Cardiac fibroblast (primary cell): ENCODE measurements at regions not wholly inside any gene's neighbourhood (a gene's known extent, or its start where the extent isn't known, plus 50 kb on each side); places are given as distances from the start of the nearest gene placed in this dataset.
A peak's percentile ranks its signal among the peaks of the same experiment; 100 is the strongest.

ENCODE experiments used
- DNase-seq, 2 donors: peaks; one replicate each; pipeline versions ENCODE4 v3.0.0 to v3.0.0-alpha.2; 2010; ENCODE audit warnings: low read depth in 2 of 2
- H3K4me3 ChIP-seq, 2 donors: replicated peaks in 1 of 2; 1 replicate in 1 of 2; 2 replicates in 1 of 2; pipeline ENCODE4 v1.5.1; 2011; ENCODE audit warnings: low read depth in 2 of 2, low read length in 2 of 2, mild to moderate bottlenecking in 2 of 2, moderate library complexity in 1 of 2
- TF ChIP-seq, protein P1 (sequence below): IDR thresholded peaks from one replicate; pipeline ENCODE4 v1.5.1; 2011; ENCODE audit warnings: low read depth, mild to moderate bottlenecking, low read length, inconsistent platforms

DNA sequence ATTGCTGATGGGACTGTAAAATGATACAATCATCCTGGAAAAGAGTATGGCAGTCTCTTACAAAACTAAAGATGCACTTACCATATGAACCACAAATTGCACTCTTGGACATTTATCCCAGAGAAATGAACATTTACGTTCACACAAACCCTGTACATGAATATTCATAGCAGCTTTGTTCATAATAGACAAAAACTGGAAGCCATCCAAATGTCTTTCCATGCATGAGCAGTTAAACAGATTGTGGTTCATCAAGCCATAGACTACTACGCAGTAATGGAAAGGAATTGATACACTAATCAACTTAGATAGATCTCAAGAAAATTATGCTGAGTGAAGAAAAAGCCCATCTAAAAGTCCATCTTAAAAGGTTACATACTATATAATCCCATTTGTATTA lies 156.1 kb upstream of the SLC39A10 start:
- TF ChIP-seq, protein P1, sequence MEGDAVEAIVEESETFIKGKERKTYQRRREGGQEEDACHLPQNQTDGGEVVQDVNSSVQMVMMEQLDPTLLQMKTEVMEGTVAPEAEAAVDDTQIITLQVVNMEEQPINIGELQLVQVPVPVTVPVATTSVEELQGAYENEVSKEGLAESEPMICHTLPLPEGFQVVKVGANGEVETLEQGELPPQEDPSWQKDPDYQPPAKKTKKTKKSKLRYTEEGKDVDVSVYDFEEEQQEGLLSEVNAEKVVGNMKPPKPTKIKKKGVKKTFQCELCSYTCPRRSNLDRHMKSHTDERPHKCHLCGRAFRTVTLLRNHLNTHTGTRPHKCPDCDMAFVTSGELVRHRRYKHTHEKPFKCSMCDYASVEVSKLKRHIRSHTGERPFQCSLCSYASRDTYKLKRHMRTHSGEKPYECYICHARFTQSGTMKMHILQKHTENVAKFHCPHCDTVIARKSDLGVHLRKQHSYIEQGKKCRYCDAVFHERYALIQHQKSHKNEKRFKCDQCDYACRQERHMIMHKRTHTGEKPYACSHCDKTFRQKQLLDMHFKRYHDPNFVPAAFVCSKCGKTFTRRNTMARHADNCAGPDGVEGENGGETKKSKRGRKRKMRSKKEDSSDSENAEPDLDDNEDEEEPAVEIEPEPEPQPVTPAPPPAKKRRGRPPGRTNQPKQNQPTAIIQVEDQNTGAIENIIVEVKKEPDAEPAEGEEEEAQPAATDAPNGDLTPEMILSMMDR, result no peak
- no peak for DNase-seq
- no peak overlapping the region for H3K4me3 ChIP-seq

DNA sequence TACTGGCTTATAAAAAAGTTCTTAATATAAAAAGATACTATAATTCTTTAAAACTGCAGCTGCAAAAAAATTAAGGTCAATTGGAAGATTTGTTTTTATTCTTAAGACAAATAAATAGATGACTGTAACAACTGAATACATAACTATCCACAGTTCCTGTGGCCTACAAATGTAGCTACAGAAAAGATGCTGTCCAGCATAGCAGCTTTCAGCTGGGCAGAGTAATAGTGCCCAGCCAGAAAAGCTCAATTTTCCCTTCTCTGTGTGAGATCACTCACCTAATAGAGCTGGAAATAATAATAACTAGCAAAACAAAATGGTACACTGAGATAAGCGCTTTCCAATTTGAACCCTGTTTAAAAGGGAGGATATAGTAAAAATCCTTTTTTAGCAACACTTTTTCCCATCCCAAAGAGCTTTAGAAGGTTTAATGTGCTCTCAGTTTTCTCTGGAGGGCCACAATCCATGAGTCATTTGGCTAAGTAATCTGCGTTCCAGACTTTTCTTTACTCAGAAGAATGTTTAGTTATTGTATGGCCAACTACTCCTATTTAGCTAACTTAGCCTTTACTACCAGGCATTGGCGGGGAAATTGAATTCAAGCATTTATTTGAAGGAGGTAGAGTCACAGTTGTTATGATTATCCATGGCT lies 158.1 kb upstream of the SLC39A10 start:
- TF ChIP-seq, protein P1, result no peak
- DNase-seq, result peak; percentile 47 to 73

DNA sequence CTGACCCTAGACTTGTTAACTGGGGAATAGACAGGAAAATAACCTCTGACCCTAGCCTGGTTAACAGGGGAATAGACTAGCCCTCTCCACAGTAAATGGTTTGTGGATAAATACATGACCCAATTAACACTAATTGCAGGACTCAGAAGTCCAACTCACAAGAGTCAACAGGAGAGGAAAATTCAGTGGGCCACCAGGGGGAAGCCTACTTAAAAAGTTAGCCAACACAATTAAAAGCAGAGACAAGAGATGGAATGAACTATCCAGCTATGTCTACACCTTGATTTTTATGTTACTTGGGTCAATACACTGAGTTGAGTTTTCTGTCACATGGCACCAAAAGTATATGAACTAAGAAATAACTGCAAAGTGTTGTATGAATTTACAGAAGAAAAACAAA lies 158.8 kb upstream of the SLC39A10 start:
- peak; percentile 52 to 54 for DNase-seq
- TF ChIP-seq, protein P1, result peak; percentile 28
- no peak overlapping the region for H3K4me3 ChIP-seq

More for the DNA sequence above, 158.1 kb upstream of the SLC39A10 start:
- H3K4me3 ChIP-seq, result no peak overlapping the region

DNA sequence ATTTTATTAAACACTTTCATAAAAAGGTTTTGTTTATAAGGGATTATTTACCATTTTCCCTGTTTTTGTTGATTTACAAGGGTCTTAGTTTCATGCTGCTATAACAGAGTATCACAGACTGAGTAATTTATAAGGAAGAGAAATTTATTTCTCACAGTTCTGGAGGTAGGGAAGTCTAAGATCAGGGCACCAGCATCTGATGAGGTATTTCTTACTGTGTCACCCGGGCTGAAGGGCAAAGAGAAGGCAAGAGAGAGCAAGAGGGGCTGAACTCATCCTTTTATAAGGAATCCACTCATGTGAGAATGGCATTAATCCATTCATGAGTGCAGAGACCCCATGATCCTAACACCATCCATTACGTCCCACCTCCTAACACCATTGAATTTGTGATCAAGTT lies 160.0 kb upstream of the SLC39A10 start:
- DNase-seq, result no peak
- no peak overlapping the region for H3K4me3 ChIP-seq
- TF ChIP-seq, protein P1, result no peak

DNA sequence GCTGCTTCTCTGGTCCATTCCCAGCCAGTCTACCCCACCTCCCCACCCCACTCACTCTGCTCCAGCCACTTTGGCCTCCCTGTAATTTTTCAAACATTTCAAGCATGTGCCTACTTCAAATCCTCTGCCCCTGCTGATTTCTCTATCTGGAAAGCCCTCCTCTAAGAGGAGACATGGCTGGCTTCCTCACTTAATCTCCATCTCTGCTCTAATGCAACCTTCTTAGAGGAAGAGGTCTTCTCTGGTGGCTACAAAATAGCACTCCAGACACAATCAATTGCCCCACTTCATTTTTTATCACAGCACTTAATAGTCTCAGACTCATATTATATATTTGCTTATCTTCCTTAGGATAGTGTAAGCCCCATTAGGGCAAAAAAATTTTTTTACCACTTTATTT lies 161.1 kb upstream of the SLC39A10 start:
- no peak overlapping the region for H3K4me3 ChIP-seq
- no peak for DNase-seq
- TF ChIP-seq, protein P1, result no peak

DNA sequence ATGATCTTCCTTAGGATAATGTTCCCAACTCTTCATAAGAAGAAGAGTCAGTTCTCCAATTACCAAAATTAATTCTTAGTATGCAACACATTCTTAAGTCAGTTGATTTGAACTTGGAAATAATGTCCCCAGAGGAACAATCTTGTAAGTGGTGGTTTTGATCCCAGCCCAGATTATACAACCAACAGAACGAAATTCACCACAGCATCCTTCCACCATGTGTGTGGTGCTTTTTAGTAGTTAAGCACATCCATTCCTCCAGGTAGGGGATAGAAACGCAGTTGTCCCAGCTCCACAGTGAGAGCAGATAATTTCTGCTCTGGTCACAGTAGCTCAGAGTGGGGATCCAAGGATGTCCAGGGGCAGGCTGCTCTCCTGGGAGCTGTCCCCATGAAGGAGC lies 161.7 kb upstream of the SLC39A10 start:
- TF ChIP-seq, protein P1, result no peak
- no peak overlapping the region for H3K4me3 ChIP-seq
- no peak for DNase-seq

DNA sequence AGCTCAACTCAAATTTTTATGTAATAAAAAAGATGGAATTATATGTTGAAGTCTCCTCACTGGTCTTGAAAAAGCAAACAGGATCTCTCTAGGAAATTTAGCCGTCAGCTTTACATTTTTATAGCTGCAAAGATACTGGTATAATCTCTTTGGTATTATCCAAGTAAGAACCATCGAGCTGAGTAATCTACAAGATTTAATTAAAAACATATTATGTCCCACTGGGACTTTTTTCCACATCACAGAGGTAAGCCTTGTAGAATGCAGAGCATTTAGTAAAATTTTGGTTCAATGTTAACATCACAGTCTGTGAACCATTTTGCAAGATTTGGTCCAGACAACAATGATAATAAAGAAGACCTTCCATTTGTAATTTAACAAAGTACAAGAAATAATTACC lies 162.6 kb upstream of the SLC39A10 start:
- no peak for DNase-seq
- TF ChIP-seq, protein P1, result no peak
- no peak overlapping the region for H3K4me3 ChIP-seq
